GM12865 (cell line): ENCODE measurements at regions not wholly inside any gene's neighbourhood (a gene's known extent, or its start where the extent isn't known, plus 50 kb on each side); places are given as distances from the start of the nearest gene placed in this dataset.

Source experiments
- DNase-seq: peaks from one replicate; pipeline ENCODE4 v3.0.0; 2010; ENCODE audit warnings: low read depth
- H3K4me3 ChIP-seq: 2 replicates; pipeline ENCODE4 v1.5.1; 2011; ENCODE audit warnings: mild to moderate bottlenecking, low read depth, low read length, control low read depth
- CTCF ChIP-seq: IDR thresholded peaks from 2 replicates; pipeline ENCODE4 v1.5.1; 2011; ENCODE audit warnings: low read length, control low read depth, low read depth, inconsistent platforms; ENCODE audit not compliant: insufficient read depth; ENCODE audit errors: missing control alignments

DNA sequence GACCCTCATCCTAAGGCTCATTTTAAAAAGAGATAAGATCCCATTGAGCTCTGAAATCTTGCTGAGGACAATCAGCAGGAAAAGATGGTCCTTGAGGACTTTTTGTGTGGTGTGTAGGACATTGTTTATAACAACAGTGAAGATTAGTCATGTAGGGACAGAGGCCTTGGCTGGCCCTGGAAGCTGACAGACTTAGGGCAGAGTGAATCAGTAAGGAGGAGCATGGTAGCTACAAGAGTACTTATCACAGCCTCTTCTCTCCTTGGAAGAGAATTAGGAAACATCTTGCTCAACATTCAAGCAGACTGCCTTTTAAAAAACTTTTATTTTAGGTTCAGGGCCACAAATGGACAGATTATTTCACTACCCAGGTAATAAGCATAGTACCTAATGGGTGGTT, 665.9 kb upstream of the SALL1 start:
- no peak overlapping the region for H3K4me3 ChIP-seq
- no peak for DNase-seq
- TF ChIP-seq CTCF = no peak

DNA sequence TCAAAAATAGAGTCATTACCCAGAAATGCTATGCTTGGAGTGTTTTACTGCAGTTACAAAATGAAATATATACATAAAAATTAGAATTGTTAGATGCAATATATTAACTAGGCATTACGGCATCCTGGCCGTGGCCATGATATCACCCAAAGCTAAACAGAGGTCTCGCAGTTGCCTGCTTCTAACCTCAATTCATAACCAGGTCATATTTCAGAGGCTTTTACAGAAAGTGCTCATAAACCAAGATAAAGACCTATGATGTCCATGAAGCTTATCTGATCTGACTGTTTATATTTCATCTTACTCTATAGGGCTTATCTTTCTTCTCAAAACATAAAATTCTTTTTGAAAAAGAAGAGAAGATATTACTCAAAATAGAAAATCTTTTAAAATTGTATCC, 664.5 kb upstream of the SALL1 start:
- TF ChIP-seq CTCF = no peak
- no peak overlapping the region for H3K4me3 ChIP-seq
- DNase-seq = no peak

DNA sequence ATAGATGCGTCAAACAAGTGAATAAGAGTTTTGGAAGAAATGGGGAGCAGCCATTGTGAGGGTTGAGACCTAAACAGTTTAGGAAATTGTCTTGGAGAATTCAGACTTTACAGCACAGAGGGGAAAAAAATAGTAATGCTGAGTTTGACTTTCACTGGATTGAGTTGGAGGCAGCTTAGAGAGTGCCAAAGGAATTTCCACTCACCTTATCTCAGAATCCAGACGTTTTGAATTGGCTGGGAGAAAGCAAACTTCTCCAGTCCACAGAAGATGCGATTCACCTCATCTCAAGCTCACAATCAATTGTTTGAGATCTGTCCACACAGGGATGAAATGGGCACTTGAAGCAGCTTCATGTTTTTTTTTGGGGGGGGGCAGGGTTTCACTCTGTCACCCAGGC, 663.5 kb upstream of the SALL1 start:
- no peak for DNase-seq
- no peak for TF ChIP-seq CTCF

GRCh38 chr16:51813609-51814008, 662.5 kb upstream of the SALL1 start:
- no peak overlapping the region for H3K4me3 ChIP-seq
- TF ChIP-seq CTCF = no peak
- no peak for DNase-seq

More for the DNA sequence above, 663.5 kb upstream of the SALL1 start:
- no peak overlapping the region for H3K4me3 ChIP-seq

DNA sequence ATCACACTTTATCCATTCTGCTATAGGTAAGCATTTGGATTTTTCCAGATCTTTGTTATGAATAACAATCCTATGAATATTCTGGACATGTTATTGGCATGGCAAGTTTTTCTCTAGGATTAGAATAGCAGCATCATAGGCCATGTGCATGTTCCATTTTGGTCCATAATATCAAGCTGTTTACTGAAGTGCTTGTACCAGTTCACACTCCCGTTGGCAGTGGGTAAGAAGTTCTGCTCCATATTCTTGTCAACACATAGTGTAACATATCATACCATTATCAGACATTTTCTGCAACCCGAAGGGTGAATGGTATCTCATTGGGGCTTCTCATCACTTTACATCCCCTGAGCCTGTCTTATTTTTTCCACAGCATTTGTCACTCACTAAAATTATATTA, 661.9 kb upstream of the SALL1 start:
- TF ChIP-seq CTCF = no peak
- no peak for DNase-seq

DNA sequence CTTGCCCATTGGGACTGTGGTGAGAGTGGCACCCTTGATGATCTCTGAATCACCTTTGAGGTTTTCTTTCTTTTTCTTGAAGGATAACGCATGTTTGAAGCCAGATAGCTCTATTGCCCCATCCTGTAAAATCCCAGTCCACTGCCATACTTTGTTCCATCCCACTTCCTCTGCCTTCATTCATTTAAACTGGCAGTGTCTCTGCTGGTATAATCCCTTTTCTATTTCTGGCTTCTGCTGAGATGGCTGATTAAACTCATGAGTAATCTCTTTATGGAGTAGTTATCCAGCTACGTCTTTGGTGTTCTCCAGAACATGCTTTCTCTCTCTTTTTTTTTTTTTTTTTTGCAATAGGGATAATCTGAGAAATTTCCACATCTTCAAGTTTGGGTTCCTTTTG, 656.5 kb upstream of the SALL1 start:
- TF ChIP-seq CTCF = no peak
- H3K4me3 ChIP-seq = no peak overlapping the region
- no peak for DNase-seq

More for the DNA sequence above, 661.9 kb upstream of the SALL1 start:
- no peak overlapping the region for H3K4me3 ChIP-seq

DNA sequence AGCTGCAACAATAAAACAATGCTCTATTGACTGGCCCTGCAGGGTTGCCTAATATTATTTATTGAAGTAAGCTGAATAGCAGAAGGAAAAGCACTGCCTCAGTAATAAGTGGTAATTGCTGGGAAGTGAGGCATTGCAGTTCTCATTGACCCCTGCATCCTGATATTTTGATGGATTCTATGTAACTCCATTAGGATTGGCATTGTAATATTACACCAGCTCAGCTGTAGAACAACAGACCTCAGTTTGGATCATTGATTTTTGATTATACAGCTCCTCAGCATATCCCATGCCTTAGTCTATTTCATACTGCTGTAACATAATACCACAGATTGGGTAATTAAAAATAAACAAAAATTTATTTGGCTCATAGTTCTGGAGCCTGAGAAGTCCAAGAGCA, 650.6 kb upstream of the SALL1 start:
- H3K4me3 ChIP-seq = no peak overlapping the region
- no peak for TF ChIP-seq CTCF
- no peak for DNase-seq
